CD4-positive, alpha-beta memory T cell (primary cell): ENCODE measurements at regions not wholly inside any gene's neighbourhood (a gene's known extent, or its start where the extent isn't known, plus 50 kb on each side); places are given as distances from the start of the nearest gene placed in this dataset.

Experiments
- CTCF ChIA-PET: fragments of 350-600 bp; sonication (Branson Sonifier 250); formaldehyde crosslinking; loops from one replicate; lab custom pipeline; 2021; ENCODE audit warnings: inconsistent platforms; ENCODE audit not compliant: partially characterized antibody; lab: Charles Lee
- POLR2A ChIA-PET: fragments of 350-600 bp; sonication (Branson Sonifier 250); formaldehyde crosslinking; loops from one replicate; lab custom pipeline; 2021; ENCODE audit not compliant: partially characterized antibody; lab: Charles Lee
- DNase-seq, 5 donors: peaks; one replicate each; pipeline versions ENCODE4 v3.0.0 to v3.0.0-alpha.2; 2020 to 2022; ENCODE audit warnings: mixed read lengths in 1 of 5
- H3K27ac ChIP-seq: one replicate; pipeline ENCODE4 v1.7.0; 2013; ENCODE audit warnings: low read depth, low read length
- H3K27me3 ChIP-seq: 2 replicates; pipeline ENCODE4 v1.7.0; 2013; ENCODE audit warnings: mild to moderate bottlenecking, low read length, moderate library complexity; ENCODE audit not compliant: insufficient read depth
- H3K36me3 ChIP-seq: 2 replicates; pipeline ENCODE4 v1.7.0; 2013; ENCODE audit warnings: mild to moderate bottlenecking, low read length, moderate library complexity; ENCODE audit not compliant: insufficient read depth
- H3K4me1 ChIP-seq: 2 replicates; pipeline ENCODE4 v1.7.0; 2013; ENCODE audit warnings: mild to moderate bottlenecking, low read length, moderate library complexity; ENCODE audit not compliant: insufficient read depth
- H3K4me3 ChIP-seq, 2 donors: one replicate each; pipeline ENCODE4 v1.7.0; 2013; ENCODE audit warnings: low read length in 2 of 2, mild to moderate bottlenecking in 1 of 2
- H3K9me3 ChIP-seq, 2 donors: one replicate each; pipeline ENCODE4 v1.7.0; 2013; ENCODE audit warnings: low read length in 2 of 2, control low read depth in 1 of 2; ENCODE audit not compliant: control insufficient read depth in 1 of 2
- H3K27ac Mint-ChIP-seq, 7 donors: one replicate each; pipeline ENCODE4 v1.8.0; 2020 to 2021; ENCODE audit warnings: mixed read lengths in 7 of 7, mild to moderate bottlenecking in 6 of 7, inconsistent platforms in 3 of 7, moderate library complexity in 3 of 7
- H3K27me3 Mint-ChIP-seq, 2 donors: one replicate each; pipeline ENCODE4 v1.8.0; 2020 to 2021; ENCODE audit warnings: mixed read lengths in 2 of 2
- H3K36me3 Mint-ChIP-seq, 2 donors: one replicate each; pipeline ENCODE4 v1.8.0; 2020 to 2021; ENCODE audit warnings: mixed read lengths in 2 of 2, inconsistent platforms in 1 of 2, mild to moderate bottlenecking in 1 of 2
- H3K4me1 Mint-ChIP-seq, 4 donors: one replicate each; pipeline ENCODE4 v1.8.0; 2020 to 2021; ENCODE audit warnings: mixed read lengths in 4 of 4, mild to moderate bottlenecking in 1 of 4
- H3K4me3 Mint-ChIP-seq, 8 donors: one replicate each; pipeline ENCODE4 v1.8.0; 2020 to 2021; ENCODE audit warnings: mixed read lengths in 8 of 8, mild to moderate bottlenecking in 7 of 8, moderate library complexity in 6 of 8, inconsistent platforms in 3 of 8
- H3K9me3 Mint-ChIP-seq, 8 donors: one replicate each; pipeline ENCODE4 v1.8.0; 2020 to 2021; ENCODE audit warnings: mixed read lengths in 8 of 8, mild to moderate bottlenecking in 5 of 8, inconsistent platforms in 3 of 8, moderate library complexity in 1 of 8
- intact Hi-C: fragments of 100-400 bp; cut with micrococcal nuclease; formaldehyde crosslinking; loops from one replicate; pipeline ENCODE4 v1.15.1; 2023

- Histone ChIP-seq H3K4me1 (no peaks in the 10 kb centered on the region), H3K27me3 (no peaks in the 10 kb centered on the region), H3K4me3 (no peak overlapping the region), H3K27ac (no peak overlapping the region), H3K36me3 (no peaks in the 10 kb centered on the region), H3K9me3 (no peaks in the 10 kb centered on the region)
- peaks cover 0 to 4% of the 10 kb centered on the region in 2 donors for H3K27me3 Mint-ChIP-seq
- no peaks in the 10 kb centered on the region for H3K36me3 Mint-ChIP-seq
- no peak overlapping the region for H3K4me3 Mint-ChIP-seq
- ChIA-PET POLR2A (no interaction called here), CTCF (no interaction called here)
- H3K4me1 Mint-ChIP-seq = no peaks in the 10 kb centered on the region
- intact Hi-C loops = no loop called here
- no peak for DNase-seq
- no peak overlapping the region for H3K27ac Mint-ChIP-seq
- H3K9me3 Mint-ChIP-seq = peaks cover 0 to 3% (median 0%) of the 10 kb centered on the region in 8 donors
Measured at GRCh38 chr4:3648731-3649130, 116.5 kb upstream of the LRPAP1 start.

- H3K36me3 ChIP-seq = no peaks in the 10 kb centered on the region
- H3K4me3 ChIP-seq = no peak overlapping the region
- no peaks in the 10 kb centered on the region for H3K9me3 ChIP-seq
- Mint-ChIP-seq H3K4me1 (no peaks in the 10 kb centered on the region), H3K9me3 (peaks cover 0 to 3% (median 0%) of the 10 kb centered on the region in 8 donors), H3K4me3 (no peak overlapping the region), H3K36me3 (no peaks in the 10 kb centered on the region), H3K27me3 (peaks cover 0 to 4% of the 10 kb centered on the region in 2 donors), H3K27ac (no peak overlapping the region)
- no peak for DNase-seq
- no peak overlapping the region for H3K27ac ChIP-seq
- H3K4me1 ChIP-seq = no peaks in the 10 kb centered on the region
- intact Hi-C loops = no loop called here
- ChIA-PET CTCF (no interaction called here), POLR2A (no interaction called here)
- no peaks in the 10 kb centered on the region for H3K27me3 ChIP-seq
Measured at GRCh38 chr4:3648195-3648594, 116.0 kb upstream of the LRPAP1 start.

GRCh38 chr4:3647421-3647820, 115.2 kb upstream of the LRPAP1 start:
- H3K4me1 ChIP-seq = no peaks in the 10 kb centered on the region
- no peaks in the 10 kb centered on the region for H3K9me3 ChIP-seq
- H3K9me3 Mint-ChIP-seq = peaks cover 0 to 3% (median 0%) of the 10 kb centered on the region in 8 donors
- H3K36me3 Mint-ChIP-seq = no peaks in the 10 kb centered on the region
- ChIA-PET POLR2A (no interaction called here), CTCF (no interaction called here)
- H3K27me3 Mint-ChIP-seq = peaks cover 0 to 4% of the 10 kb centered on the region in 2 donors
- no peak overlapping the region for H3K4me3 Mint-ChIP-seq
- H3K27ac Mint-ChIP-seq = no peak overlapping the region
- H3K4me1 Mint-ChIP-seq = no peaks in the 10 kb centered on the region
- DNase-seq = no peak
- intact Hi-C loops = no loop called here
- H3K4me3 ChIP-seq = no peak overlapping the region
- no peaks in the 10 kb centered on the region for H3K36me3 ChIP-seq
- no peaks in the 10 kb centered on the region for H3K27me3 ChIP-seq
- no peak overlapping the region for H3K27ac ChIP-seq

GRCh38 chr4:3645711-3646679, 113.8 kb upstream of the LRPAP1 start:
- H3K4me3 Mint-ChIP-seq = no peak overlapping the region
- intact Hi-C loops = no loop called here
- POLR2A ChIA-PET = no interaction called here
- DNase-seq = no peak
- H3K9me3 Mint-ChIP-seq = peaks cover 0 to 3% (median 0%) of the 10 kb centered on the region in 8 donors
- no peaks in the 10 kb centered on the region for H3K36me3 ChIP-seq
- peaks cover 0 to 4% of the 10 kb centered on the region in 2 donors for H3K27me3 Mint-ChIP-seq
- no peaks in the 10 kb centered on the region for H3K27me3 ChIP-seq
- H3K9me3 ChIP-seq = no peaks in the 10 kb centered on the region
- H3K4me1 Mint-ChIP-seq = no peaks in the 10 kb centered on the region
- H3K4me1 ChIP-seq = no peaks in the 10 kb centered on the region
- no peak overlapping the region for H3K4me3 ChIP-seq
- H3K27ac Mint-ChIP-seq = no peak overlapping the region
- CTCF ChIA-PET = no interaction called here
- no peaks in the 10 kb centered on the region for H3K36me3 Mint-ChIP-seq
- no peak overlapping the region for H3K27ac ChIP-seq

GRCh38 chr4:3644849-3645627, 112.8 kb upstream of the LRPAP1 start:
- Histone ChIP-seq H3K36me3 (no peaks in the 10 kb centered on the region), H3K4me1 (no peaks in the 10 kb centered on the region), H3K4me3 (no peak overlapping the region), H3K27me3 (no peaks in the 10 kb centered on the region), H3K9me3 (no peaks in the 10 kb centered on the region), H3K27ac (no peak overlapping the region)
- Mint-ChIP-seq H3K4me1 (no peaks in the 10 kb centered on the region), H3K4me3 (no peak overlapping the region), H3K27me3 (peaks cover 0 to 2% of the 10 kb centered on the region in 2 donors), H3K36me3 (no peaks in the 10 kb centered on the region), H3K27ac (no peak overlapping the region), H3K9me3 (peaks cover 0 to 2% (median 0%) of the 10 kb centered on the region in 8 donors)
- ChIA-PET POLR2A (no interaction called here), CTCF (no interaction called here)
- intact Hi-C loops = no loop called here
- no peak for DNase-seq

- CTCF ChIA-PET = no interaction called here
- Histone ChIP-seq H3K27ac (no peak overlapping the region), H3K36me3 (no peaks in the 10 kb centered on the region), H3K9me3 (no peaks in the 10 kb centered on the region), H3K4me1 (no peaks in the 10 kb centered on the region), H3K27me3 (no peaks in the 10 kb centered on the region), H3K4me3 (no peak overlapping the region)
- peaks cover 0 to 1% (median 0%) of the 10 kb centered on the region in 8 donors for H3K9me3 Mint-ChIP-seq
- no peaks in the 10 kb centered on the region for H3K4me1 Mint-ChIP-seq
- POLR2A ChIA-PET = no interaction called here
- DNase-seq = no peak
- peaks cover 1 to 6% of the 10 kb centered on the region in 2 donors for H3K27me3 Mint-ChIP-seq
- intact Hi-C loops = no loop called here
- no peak overlapping the region for H3K4me3 Mint-ChIP-seq
- no peak overlapping the region for H3K27ac Mint-ChIP-seq
- no peaks in the 10 kb centered on the region for H3K36me3 Mint-ChIP-seq
Measured at GRCh38 chr4:3643518-3644433, 111.6 kb upstream of the LRPAP1 start.
